ENCODE measurements at regions not wholly inside any gene's neighbourhood (a gene's known extent, or its start where the extent isn't known, plus 50 kb on each side); places are given as distances from the start of the nearest gene placed in this dataset.

GRCh38 chr5:152282331-152282730 is 122.7 kb downstream of the NMUR2 start:
- TF ChIP-seq KLF1 (tag by site-specific recombination; IDR thresholded peaks at IDR 0.05) (no peak), CTCF (tag by site-specific recombination; IDR thresholded peaks at IDR 0.05) (no peak), ZNF707 (tag by site-specific recombination; IDR thresholded peaks at IDR 0.05) (no peak), KLF7 (tag by site-specific recombination; IDR thresholded peaks at IDR 0.05; ENCODE audit: borderline replicate concordance) (no peak), ZNF274 (IDR thresholded peaks at IDR 0.05; ENCODE audit: low read length) (no peak), ZNF274 (tag by site-specific recombination; IDR thresholded peaks at IDR 0.05; ENCODE audit: borderline replicate concordance) (no peak), ZFP3 (tag by site-specific recombination; IDR thresholded peaks at IDR 0.05; ENCODE audit: low read depth) (no peak), ATF2 (tag by site-specific recombination; IDR thresholded peaks at IDR 0.05; ENCODE audit: low read depth) (no peak), FEZF1 (tag by site-specific recombination; IDR thresholded peaks at IDR 0.05) (no peak), PRDM2 (tag by site-specific recombination; IDR thresholded peaks at IDR 0.05; ENCODE audit: borderline replicate concordance) (no peak), ZNF404 (tag by site-specific recombination; IDR thresholded peaks at IDR 0.05) (no peak), GLI2 (tag by site-specific recombination; IDR thresholded peaks at IDR 0.05; ENCODE audit: borderline replicate concordance, low read depth) (no peak)
